SU-DHL-6 (cell line): ENCODE measurements at regions not wholly inside any gene's neighbourhood (a gene's known extent, or its start where the extent isn't known, plus 50 kb on each side); places are given as distances from the start of the nearest gene placed in this dataset.
A peak's percentile ranks its signal among the peaks of the same experiment; 100 is the strongest.

Source experiments
- H2AFZ ChIP-seq: fragments of 200-600 bp; sonication (generic); 2 replicates; pipeline ENCODE4 v1.6.1; 2014; ENCODE audit warnings: low read depth, mild to moderate bottlenecking, moderate library complexity, mixed read lengths, antibody characterized with exemption, low read length; ENCODE audit not compliant: severe bottlenecking
- H3F3A ChIP-seq: fragments of 200-600 bp; shearing (Covaris generic); 2 replicates; pipeline ENCODE4 v1.6.0; 2016; ENCODE audit warnings: antibody characterized with exemption, mild to moderate bottlenecking; ENCODE audit not compliant: insufficient read depth
- H3K27ac ChIP-seq: fragments of 200-600 bp; sonication (generic); 2 replicates; pipeline ENCODE4 v1.5.1; 2016; ENCODE audit warnings: low read depth, mild to moderate bottlenecking, low read length, moderate library complexity, mixed read lengths
- H3K27me3 ChIP-seq: fragments of 200-600 bp; sonication (generic), shearing (Covaris generic); 2 replicates; pipeline ENCODE4 v1.6.0; 2014; ENCODE audit warnings: mild to moderate bottlenecking, low read length
- H3K36me3 ChIP-seq: fragments of 200-600 bp; sonication (generic); 2 replicates; pipeline ENCODE4 v1.6.1; 2014; ENCODE audit warnings: mild to moderate bottlenecking, low read length, mixed read lengths
- H3K4me2 ChIP-seq: fragments of 300-600, 200-600 bp; shearing (Covaris generic), sonication (generic); 2 replicates; pipeline ENCODE4 v1.6.0; 2014; ENCODE audit warnings: low read length, low read depth, mild to moderate bottlenecking; ENCODE audit not compliant: poor library complexity, severe bottlenecking
- H3K4me3 ChIP-seq: fragments of 200-600 bp; sonication (generic); 2 replicates; pipeline ENCODE4 v1.5.1; 2014; ENCODE audit warnings: antibody characterized with exemption, low read length, mild to moderate bottlenecking, mixed read lengths; ENCODE audit not compliant: insufficient read depth, poor library complexity, severe bottlenecking
- H3K79me2 ChIP-seq: fragments of 200-600 bp; sonication (generic); 2 replicates; pipeline ENCODE4 v1.6.1; 2014; ENCODE audit warnings: mild to moderate bottlenecking, low read length, moderate library complexity; ENCODE audit not compliant: insufficient read depth
- H3K9ac ChIP-seq: fragments of 200-600 bp; sonication (generic); 2 replicates; pipeline ENCODE4 v1.7.0; 2014; ENCODE audit warnings: mild to moderate bottlenecking, low read length
- H3K9me2 ChIP-seq: fragments of 200-600 bp; sonication (generic); replicated peaks from 2 replicates; pipeline ENCODE4 v1.6.1; 2014; ENCODE audit warnings: low read length; ENCODE audit not compliant: insufficient read depth
- H3K9me3 ChIP-seq: fragments of 200-600 bp; sonication (generic); 2 replicates; pipeline ENCODE4 v1.6.1; 2014; ENCODE audit warnings: low read length, mixed read lengths; ENCODE audit not compliant: insufficient read depth
- H4K20me1 ChIP-seq: fragments of 200-600 bp; sonication (generic); 2 replicates; pipeline ENCODE4 v1.6.1; 2014; ENCODE audit warnings: low read depth, mild to moderate bottlenecking, antibody characterized with exemption, low read length, moderate library complexity, mixed read lengths
- CTCF ChIP-seq: fragments of 200-600 bp; sonication (generic); IDR thresholded peaks from one replicate; pipeline ENCODE4 v1.5.1; 2017; ENCODE audit warnings: antibody characterized with exemption, mild to moderate bottlenecking, low read length, moderate library complexity; ENCODE audit not compliant: insufficient read depth, poor library complexity, severe bottlenecking
- EZH2phosphoT487 ChIP-seq: fragments of 200-600 bp; sonication (generic), shearing (Covaris generic); conservative IDR thresholded peaks from 2 replicates; pipeline ENCODE4 v1.6.1; 2018; ENCODE audit warnings: mild to moderate bottlenecking, antibody characterized with exemption, low read length, moderate library complexity, mixed read lengths

GRCh38 chr7:33754933-33755928 is 150.1 kb upstream of the BMPER start:
- H4K20me1 ChIP-seq, result no peaks in the 10 kb centered on the region
- no peaks in the 10 kb centered on the region for H3K27me3 ChIP-seq
- no peak overlapping the region for H3K9ac ChIP-seq
- no peak overlapping the region for H2AFZ ChIP-seq
- no peaks in the 10 kb centered on the region for H3K9me3 ChIP-seq
- H3K27ac ChIP-seq, result no peak overlapping the region
- H3K4me3 ChIP-seq, result no peak overlapping the region
- H3K36me3 ChIP-seq, result no peaks in the 10 kb centered on the region
- no peak for TF ChIP-seq CTCF
- 0 out of 2 replicates have a peak, but pooled peaks have one; percentile 38 for TF ChIP-seq EZH2phosphoT487
- no peaks in the 10 kb centered on the region for H3K79me2 ChIP-seq
- no peaks in the 10 kb centered on the region for H3K9me2 ChIP-seq
- H3K4me2 ChIP-seq, result no peak overlapping the region
- no peaks in the 10 kb centered on the region for H3F3A ChIP-seq

- H2AFZ ChIP-seq, result no peak overlapping the region
These were observed 148.3 kb upstream of the BMPER start for GRCh38 chr7:33757050-33757449.

GRCh38 chr7:33757563-33758165 is 147.7 kb upstream of the BMPER start:
- H3K4me2 ChIP-seq, result no peak overlapping the region
- no peaks in the 10 kb centered on the region for H3F3A ChIP-seq
- H3K9me2 ChIP-seq, result no peaks in the 10 kb centered on the region
- H2AFZ ChIP-seq, result no peak overlapping the region
- TF ChIP-seq EZH2phosphoT487, result no peak
- peak; percentile 76 for TF ChIP-seq CTCF
- H3K27ac ChIP-seq, result no peak overlapping the region
- no peaks in the 10 kb centered on the region for H3K27me3 ChIP-seq
- H3K36me3 ChIP-seq, result no peaks in the 10 kb centered on the region
- no peaks in the 10 kb centered on the region for H3K79me2 ChIP-seq
- no peaks in the 10 kb centered on the region for H4K20me1 ChIP-seq
- H3K4me3 ChIP-seq, result no peak overlapping the region
- no peak overlapping the region for H3K9ac ChIP-seq
- no peaks in the 10 kb centered on the region for H3K9me3 ChIP-seq

More at GRCh38 chr7:33757050-33757449, 148.3 kb upstream of the BMPER start:
- no peak for TF ChIP-seq EZH2phosphoT487
- TF ChIP-seq CTCF, result no peak
- Histone ChIP-seq H3K4me3 (no peak overlapping the region), H3K27ac (no peak overlapping the region), H3K9ac (no peak overlapping the region), H3K4me2 (no peak overlapping the region), H3K36me3 (no peaks in the 10 kb centered on the region), H4K20me1 (no peaks in the 10 kb centered on the region), H3K79me2 (no peaks in the 10 kb centered on the region), H3K9me3 (no peaks in the 10 kb centered on the region), H3K27me3 (no peaks in the 10 kb centered on the region), H3F3A (no peaks in the 10 kb centered on the region), H3K9me2 (no peaks in the 10 kb centered on the region)
